AML-193 (cell line): ENCODE measurements at regions not wholly inside any gene's neighbourhood (a gene's known extent, or its start where the extent isn't known, plus 50 kb on each side); places are given as distances from the start of the nearest gene placed in this dataset.
"Not testable (repeated sequence)": the region's sequence is repeated elsewhere in the genome, so short reads cannot be mapped to it uniquely, and the experiment has no call there.

Source experiments
- DNase-seq, 2 experiments: peaks; one replicate each; lab custom pipeline; 2025; lab: John Stamatoyannopoulos, UW

GRCh38 chr4:28225050-28225449 lies 1364.4 kb downstream of the STIM2 start:
- no peak for DNase-seq

- no peak for DNase-seq
Measured at GRCh38 chr4:28225689-28226353, 1365.2 kb downstream of the STIM2 start.

- DNase-seq, result no peak
Measured at GRCh38 chr4:28226962-28227361, 1366.3 kb downstream of the STIM2 start.

- no peak for DNase-seq
Measured at GRCh38 chr4:28227764-28228163, 1367.1 kb downstream of the STIM2 start.

- no peak for DNase-seq
Measured at GRCh38 chr4:28228561-28229491, 1368.2 kb downstream of the STIM2 start.

- no peak for DNase-seq
Measured at GRCh38 chr4:28232376-28232775, 1371.7 kb downstream of the STIM2 start.

- no peak for DNase-seq
Measured at GRCh38 chr4:28232951-28233350, 1372.3 kb downstream of the STIM2 start.

GRCh38 chr4:28233724-28234123 lies 1373.1 kb downstream of the STIM2 start:
- DNase-seq, result no peak

- no peak for DNase-seq
Measured at GRCh38 chr4:28238876-28239275, 1378.2 kb downstream of the STIM2 start.

GRCh38 chr4:28241021-28241420 lies 1380.4 kb downstream of the STIM2 start:
- DNase-seq, result no peak

GRCh38 chr4:28247805-28248204 lies 1387.2 kb downstream of the STIM2 start:
- no peak for DNase-seq

GRCh38 chr4:28248269-28248668 lies 1387.6 kb downstream of the STIM2 start:
- DNase-seq, result no peak

GRCh38 chr4:28250646-28251045 lies 1390.0 kb downstream of the STIM2 start:
- DNase-seq, result no peak

GRCh38 chr4:28251831-28252230 lies 1391.2 kb downstream of the STIM2 start:
- DNase-seq, result no peak

- no peak for DNase-seq
Measured at GRCh38 chr4:28254003-28254402, 1393.4 kb downstream of the STIM2 start.

GRCh38 chr4:28256295-28256694 lies 1395.7 kb downstream of the STIM2 start:
- no peak for DNase-seq

GRCh38 chr4:28259951-28260350 lies 1399.3 kb downstream of the STIM2 start:
- DNase-seq, result no peak

GRCh38 chr4:28267166-28267565 lies 1406.5 kb downstream of the STIM2 start:
- no peak for DNase-seq

GRCh38 chr4:28269426-28269825 lies 1408.8 kb downstream of the STIM2 start:
- DNase-seq, result no peak

- DNase-seq, result no peak
Measured at GRCh38 chr4:28277931-28278330, 1417.3 kb downstream of the STIM2 start.

- DNase-seq, result no peak
Measured at GRCh38 chr4:28278676-28279075, 1418.0 kb downstream of the STIM2 start.

- no peak for DNase-seq
Measured at GRCh38 chr4:28279249-28279648, 1418.6 kb downstream of the STIM2 start.

- not testable (repeated sequence) for DNase-seq
Measured at GRCh38 chr4:28286266-28286665, 1425.6 kb downstream of the STIM2 start.
